Stimulated activated naive CD4-positive, alpha-beta T cell treated with Interleukin-2 at 50 U/mL for 16 hours (primary cell): ENCODE measurements at regions not wholly inside any gene's neighbourhood (a gene's known extent, or its start where the extent isn't known, plus 50 kb on each side); places are given as distances from the start of the nearest gene placed in this dataset.

ENCODE experiments used
- DNase-seq: peaks from one replicate; lab custom pipeline; 2025; lab: John Stamatoyannopoulos, UW

GRCh38 chr5:8241076-8241475, 372.1 kb downstream of the MTRR start:
- DNase-seq, result no peak

DNA sequence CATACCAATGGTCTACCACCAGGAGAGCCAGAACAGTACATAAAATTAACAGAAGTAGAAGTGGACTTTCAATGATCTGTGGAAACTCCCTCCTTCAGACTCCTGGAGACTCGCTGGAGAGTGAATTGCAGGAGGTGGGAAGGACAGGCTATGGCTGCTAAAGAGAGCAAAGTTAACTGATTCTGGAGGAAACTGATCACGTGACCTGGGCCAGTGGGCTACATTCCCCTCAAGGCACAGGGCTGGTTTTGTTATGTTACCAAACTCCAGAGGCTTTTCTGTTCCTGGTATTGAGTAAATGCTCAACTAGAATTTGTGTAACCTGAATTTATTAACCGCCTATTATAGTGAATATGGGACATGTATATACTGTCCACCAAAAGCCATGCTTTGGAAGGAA, 372.6 kb downstream of the MTRR start:
- no peak for DNase-seq

GRCh38 chr5:8247049-8247899, 378.3 kb downstream of the MTRR start:
- no peak for DNase-seq

DNA sequence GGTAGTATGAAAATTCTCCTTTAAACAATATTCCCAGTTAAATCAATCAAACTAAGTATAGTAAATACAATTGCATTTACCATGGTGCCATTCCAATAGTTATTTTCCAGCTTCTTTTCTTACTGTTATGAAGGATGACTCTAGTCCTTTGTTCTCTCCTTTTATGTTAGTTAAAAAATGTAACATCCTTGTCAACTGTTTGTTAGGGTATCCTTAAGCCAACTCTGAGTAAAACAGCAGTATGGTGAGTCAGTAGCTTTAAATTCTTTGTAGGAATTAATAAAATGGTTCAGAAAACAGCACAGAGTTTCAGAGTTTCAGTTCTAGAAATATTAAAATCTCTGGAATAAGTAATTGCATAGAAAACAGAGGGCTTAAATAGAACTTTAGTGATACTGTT, 384.4 kb downstream of the MTRR start:
- DNase-seq, result no peak

GRCh38 chr5:8254674-8255073, 385.7 kb downstream of the MTRR start:
- no peak for DNase-seq

- no peak for DNase-seq
Observed at GRCh38 chr5:8258801-8259200, 389.9 kb downstream of the MTRR start.

DNA sequence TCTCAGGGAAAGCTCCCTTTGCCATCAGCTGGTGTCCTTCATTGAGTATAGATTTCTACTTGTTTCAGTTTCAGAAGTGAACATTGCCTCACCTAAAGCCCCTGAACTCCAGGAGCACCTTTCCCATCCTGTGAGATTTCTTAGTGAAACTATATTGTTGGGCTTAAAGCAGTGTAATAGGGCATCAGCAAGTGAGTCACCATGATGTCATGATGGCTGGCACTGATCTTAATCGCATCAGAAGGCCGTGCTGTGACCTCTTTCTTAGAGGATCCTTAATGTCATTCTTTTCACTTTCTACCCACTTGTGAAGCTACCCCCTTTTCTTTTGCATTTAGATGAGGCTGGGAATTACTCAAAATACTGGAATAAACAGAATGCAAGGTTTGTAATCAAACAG, 401.3 kb downstream of the MTRR start:
- DNase-seq, result no peak

GRCh38 chr5:8280711-8281363, 411.9 kb downstream of the MTRR start:
- no peak for DNase-seq

GRCh38 chr5:8288334-8288733, 419.4 kb downstream of the MTRR start:
- DNase-seq, result no peak

DNA sequence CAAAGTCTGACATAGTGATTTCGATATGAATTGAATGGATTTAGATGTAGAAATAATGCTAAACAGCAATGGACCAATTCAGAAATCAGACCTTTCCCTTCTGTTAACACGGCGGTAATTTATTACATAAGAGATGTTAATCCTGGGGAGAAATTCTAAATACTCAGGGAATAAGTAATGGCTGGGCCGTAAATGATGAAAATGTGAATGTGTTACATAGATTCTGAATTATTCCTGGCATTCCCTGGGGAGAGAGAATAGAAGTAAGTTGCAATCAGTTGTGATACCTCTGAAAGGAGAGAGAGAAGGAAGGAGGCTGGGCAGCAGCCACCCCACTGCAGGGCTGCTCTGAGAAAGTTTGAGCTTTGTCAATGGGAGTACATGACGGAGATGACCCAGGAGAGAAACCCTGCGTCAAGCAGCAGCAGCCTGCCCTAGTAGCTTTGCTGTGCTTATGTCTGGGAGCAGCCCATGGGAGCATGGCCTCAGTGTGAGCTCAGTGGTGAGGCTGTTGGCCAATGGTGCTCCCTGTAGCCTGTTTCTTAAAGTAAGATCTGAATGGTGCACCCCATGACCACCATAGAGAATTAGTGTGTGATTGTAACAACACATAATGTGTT, 420.1 kb downstream of the MTRR start:
- DNase-seq, result no peak

DNA sequence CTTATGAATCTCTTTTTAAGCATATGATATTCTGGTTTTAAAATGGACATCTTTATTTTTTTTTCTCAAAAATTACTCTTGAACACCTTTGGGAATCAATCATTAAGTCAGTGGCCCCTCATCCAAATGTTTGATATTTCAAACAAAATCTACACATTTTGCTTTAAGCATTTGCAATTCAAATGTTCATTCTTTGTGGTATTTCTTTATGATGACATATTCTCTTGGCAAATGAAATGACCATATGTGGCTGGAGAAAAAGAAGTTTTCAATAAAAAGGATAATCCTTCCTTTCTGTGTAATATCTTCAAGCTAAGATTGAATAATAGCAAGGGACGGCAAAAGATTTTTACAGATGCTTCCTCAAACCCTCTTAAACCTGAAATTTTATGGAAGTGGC, 420.8 kb downstream of the MTRR start:
- no peak for DNase-seq

GRCh38 chr5:8290721-8291120, 421.8 kb downstream of the MTRR start:
- no peak for DNase-seq

- DNase-seq, result no peak
Observed at GRCh38 chr5:8291641-8292040, 422.7 kb downstream of the MTRR start.

- DNase-seq, result no peak
Observed at GRCh38 chr5:8295141-8295540, 426.2 kb downstream of the MTRR start.

DNA sequence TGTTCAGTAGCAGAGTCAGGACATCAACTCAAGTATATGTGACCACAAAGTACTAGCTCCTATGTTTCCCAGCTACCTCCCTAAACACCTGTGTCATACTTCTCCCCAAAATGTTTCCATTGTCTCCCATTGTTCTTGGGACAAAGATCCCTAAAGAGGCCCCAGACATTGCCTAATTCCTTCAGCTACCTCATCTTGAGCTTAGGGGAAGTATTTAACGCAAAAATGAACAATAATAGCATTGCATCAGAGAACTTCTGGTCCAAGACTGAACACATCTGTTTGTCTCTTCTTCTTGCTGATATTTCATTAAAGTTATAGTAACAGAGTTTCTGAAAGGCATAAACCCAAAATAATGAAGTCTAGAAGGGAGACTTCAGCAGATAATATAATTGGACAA, 430.8 kb downstream of the MTRR start:
- no peak for DNase-seq

DNA sequence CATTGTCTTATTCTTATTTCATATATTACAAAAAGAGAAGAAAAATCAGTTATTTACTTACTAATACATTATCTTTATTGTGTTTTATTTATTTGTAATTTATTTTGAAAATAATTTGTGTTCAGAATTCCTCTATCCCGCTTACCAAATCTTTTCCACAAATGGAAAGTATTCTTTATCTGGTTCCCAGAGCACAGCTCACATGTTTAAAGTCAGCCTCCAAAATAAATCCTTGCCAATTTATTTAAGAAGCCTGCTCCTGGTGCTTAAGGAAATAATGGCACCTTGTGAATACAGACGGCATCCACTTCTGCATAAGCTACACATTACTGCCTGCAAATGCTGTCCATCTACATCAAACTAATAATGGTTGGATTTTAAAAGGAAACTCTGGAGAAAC, 435.4 kb downstream of the MTRR start:
- DNase-seq, result no peak

GRCh38 chr5:8306288-8306896, 437.4 kb downstream of the MTRR start:
- no peak for DNase-seq

- no peak for DNase-seq
Observed at GRCh38 chr5:8314965-8315364, 446.0 kb downstream of the MTRR start.

GRCh38 chr5:8316608-8317280, 447.8 kb downstream of the MTRR start:
- no peak for DNase-seq

DNA sequence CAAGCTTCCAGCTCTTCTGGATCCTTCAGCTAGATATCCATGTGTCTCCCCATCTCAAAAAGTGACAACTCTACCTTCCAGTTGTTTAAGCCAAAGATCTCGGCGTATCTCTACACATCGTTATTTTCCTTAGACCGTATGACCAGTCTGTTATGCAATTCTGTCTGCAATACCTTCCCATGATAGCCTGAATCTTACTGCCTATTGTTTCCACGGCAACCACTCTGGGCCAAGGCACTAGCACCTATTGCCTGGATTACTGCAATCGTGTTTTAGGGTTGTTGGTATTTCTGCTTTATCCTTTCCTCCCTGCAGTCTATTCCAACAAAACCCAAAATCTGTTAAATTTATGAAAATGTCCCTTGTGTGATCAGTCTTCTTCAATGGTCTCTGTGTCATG, 448.4 kb downstream of the MTRR start:
- no peak for DNase-seq

DNA sequence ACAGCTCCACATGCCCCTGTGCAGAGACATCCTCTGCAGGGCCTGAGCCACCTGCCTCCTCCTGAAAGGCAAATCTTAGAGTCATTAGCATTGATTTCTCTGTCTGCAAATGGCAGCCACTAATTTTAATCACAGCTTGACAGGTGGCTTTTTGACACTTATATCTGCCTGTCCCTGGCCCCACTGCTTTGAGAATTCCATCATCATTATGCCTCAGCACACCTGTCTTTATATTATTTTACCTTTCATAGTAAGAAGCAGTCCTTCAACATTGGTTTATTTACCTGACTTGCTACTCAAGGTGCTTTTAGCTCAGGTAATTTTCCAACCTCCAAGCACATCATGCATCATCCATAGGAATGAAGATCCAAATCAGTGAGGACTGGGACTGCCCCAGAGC, 451.3 kb downstream of the MTRR start:
- no peak for DNase-seq

DNA sequence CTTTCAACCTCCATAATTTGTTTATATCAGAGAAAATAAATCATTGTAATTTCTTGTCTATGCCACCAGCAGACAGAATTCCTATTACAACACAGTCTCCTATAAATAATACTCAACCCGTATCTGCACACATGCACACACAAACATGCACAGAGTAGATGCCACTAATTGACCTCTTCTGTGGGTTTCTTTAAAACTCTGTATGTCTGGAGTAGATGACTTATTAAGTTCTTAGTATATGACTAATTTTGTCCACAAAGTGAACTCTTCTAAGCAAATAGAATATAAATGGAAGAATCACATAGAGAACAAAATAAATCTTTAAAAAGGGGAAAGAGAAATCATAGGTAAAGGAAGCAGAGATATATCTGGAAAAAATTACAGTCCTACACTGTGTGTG, 452.3 kb downstream of the MTRR start:
- DNase-seq, result no peak
